SK-N-SH (cell line): ENCODE measurements at regions not wholly inside any gene's neighbourhood (a gene's known extent, or its start where the extent isn't known, plus 50 kb on each side); places are given as distances from the start of the nearest gene placed in this dataset.

ENCODE experiments used
- CTCF ChIP-seq: fragments of 200-600 bp; sonication (generic); IDR thresholded peaks from 2 replicates; pipeline ENCODE4 v1.6.1; 2017; ENCODE audit warnings: antibody characterized with exemption, mild to moderate bottlenecking, moderate library complexity
- ELF1 ChIP-seq: IDR thresholded peaks from 2 replicates; pipeline ENCODE4 v1.4.0; 2012
- GABPA ChIP-seq: IDR thresholded peaks from 2 replicates; pipeline ENCODE4 v1.4.0; 2012; ENCODE audit warnings: low read depth, mild to moderate bottlenecking
- JUND ChIP-seq: IDR thresholded peaks from 2 replicates; pipeline ENCODE4 v1.4.0; 2012
- NFIC ChIP-seq: IDR thresholded peaks from 2 replicates; pipeline ENCODE4 v1.4.0; 2012; ENCODE audit warnings: borderline replicate concordance
- NRF1 ChIP-seq: IDR thresholded peaks from 2 replicates; pipeline ENCODE4 v1.6.1; 2012; ENCODE audit warnings: low read depth, mild to moderate bottlenecking, low read length
- RAD21 ChIP-seq: IDR thresholded peaks from 2 replicates; pipeline ENCODE4 v1.6.1; 2012; ENCODE audit warnings: mild to moderate bottlenecking, low read length
- RFX5 ChIP-seq: IDR thresholded peaks from 2 replicates; pipeline ENCODE4 v1.6.1; 2012; ENCODE audit warnings: mild to moderate bottlenecking, improper control_type of control experiment, low read length
- TEAD4 ChIP-seq: IDR thresholded peaks from 2 replicates; pipeline ENCODE4 v1.4.0; 2012; ENCODE audit warnings: mild to moderate bottlenecking, borderline replicate concordance; ENCODE audit not compliant: insufficient read depth
- USF1 ChIP-seq: IDR thresholded peaks from 2 replicates; pipeline ENCODE4 v1.4.0; 2012; ENCODE audit warnings: low read depth, borderline replicate concordance
- YY1 ChIP-seq: IDR thresholded peaks from 2 replicates; pipeline ENCODE4 v1.4.0; 2012; ENCODE audit warnings: low read depth, mild to moderate bottlenecking

GRCh38 chr14:38847161-38847560 is 255.9 kb downstream of the SEC23A start:
- no peak for TF ChIP-seq ELF1
- TF ChIP-seq CTCF, result no peak
- TF ChIP-seq JUND, result no peak
- no peak for TF ChIP-seq GABPA
- TF ChIP-seq TEAD4, result no peak
- TF ChIP-seq RFX5, result no peak
- no peak for TF ChIP-seq YY1
- no peak for TF ChIP-seq NFIC
- no peak for TF ChIP-seq RAD21
- no peak for TF ChIP-seq NRF1
- no peak for TF ChIP-seq USF1
